IPS-NIHi7 (cell line): ENCODE measurements at regions not wholly inside any gene's neighbourhood (a gene's known extent, or its start where the extent isn't known, plus 50 kb on each side); places are given as distances from the start of the nearest gene placed in this dataset.

ENCODE experiments used
- DNase-seq: peaks from one replicate; pipeline ENCODE4 v3.0.0; 2012; ENCODE audit warnings: mixed read lengths; ENCODE audit errors: extremely low spot score

- peak; percentile 22 for DNase-seq
Measured at GRCh38 chr1:222288053-222288452, 259.9 kb downstream of the HHIPL2 start.

- DNase-seq: no peak
Measured at GRCh38 chr1:222286011-222286410, 261.9 kb downstream of the HHIPL2 start.

- DNase-seq: no peak
Measured at GRCh38 chr1:222285526-222285925, 262.4 kb downstream of the HHIPL2 start.

- DNase-seq: no peak
Measured at GRCh38 chr1:222284466-222284865, 263.4 kb downstream of the HHIPL2 start.

GRCh38 chr1:222283147-222283768 is 264.6 kb downstream of the HHIPL2 start:
- no peak for DNase-seq

- no peak for DNase-seq
Measured at GRCh38 chr1:222279591-222279990, 268.3 kb downstream of the HHIPL2 start.

- DNase-seq: no peak
Measured at GRCh38 chr1:222278501-222278900, 269.4 kb downstream of the HHIPL2 start.

GRCh38 chr1:222275729-222276465 is 272.0 kb downstream of the HHIPL2 start:
- DNase-seq: no peak

- no peak for DNase-seq
Measured at GRCh38 chr1:222275001-222275728, 272.7 kb downstream of the HHIPL2 start.

GRCh38 chr1:222266223-222267196 is 281.4 kb downstream of the HHIPL2 start:
- peak; percentile 22 for DNase-seq

GRCh38 chr1:222263791-222264190 is 284.1 kb downstream of the HHIPL2 start:
- DNase-seq: no peak

- no peak for DNase-seq
Measured at GRCh38 chr1:222257027-222257426, 290.9 kb downstream of the HHIPL2 start.

GRCh38 chr1:222256058-222256457 is 291.8 kb downstream of the HHIPL2 start:
- DNase-seq: no peak

- no peak for DNase-seq
Measured at GRCh38 chr1:222252788-222253187, 295.1 kb downstream of the HHIPL2 start.

- no peak for DNase-seq
Measured at GRCh38 chr1:222251847-222252246, 296.1 kb downstream of the HHIPL2 start.

- DNase-seq: no peak
Measured at GRCh38 chr1:222250376-222250775, 297.5 kb downstream of the HHIPL2 start.

- peak; percentile 32 for DNase-seq
Measured at GRCh38 chr1:222247811-222248310, 300.0 kb downstream of the HHIPL2 start.

GRCh38 chr1:222247081-222247480 is 300.8 kb downstream of the HHIPL2 start:
- peak; percentile 28 for DNase-seq

- no peak for DNase-seq
Measured at GRCh38 chr1:222243902-222244301, 304.0 kb downstream of the HHIPL2 start.

- no peak for DNase-seq
Measured at GRCh38 chr1:222242492-222242891, 305.4 kb downstream of the HHIPL2 start.

GRCh38 chr1:222241410-222241809 is 306.5 kb downstream of the HHIPL2 start:
- no peak for DNase-seq
